Endometrium (tissue), 2 donors: ENCODE measurements at regions not wholly inside any gene's neighbourhood (a gene's known extent, or its start where the extent isn't known, plus 50 kb on each side); places are given as distances from the start of the nearest gene placed in this dataset.
A peak's percentile ranks its signal among the peaks of the same experiment; 100 is the strongest.
"Not testable (repeated sequence)": the region's sequence is repeated elsewhere in the genome, so short reads cannot be mapped to it uniquely, and the experiment has no call there.

Experiments used
- FAIRE-seq: peaks from 2 replicates; lab custom pipeline; 2012; peaks lifted over from hg19 to GRCh38; lab: Jason Lieb, UNC
- donor health status: control.
- donor health status: control.

GRCh38 chr6:153984811-153985210, 54.2 kb upstream of the OPRM1 start:
- FAIRE-seq = no peak

- no peak for FAIRE-seq
Observed at GRCh38 chr6:153980171-153980570, 58.9 kb upstream of the OPRM1 start.

- not testable (repeated sequence) for FAIRE-seq
Observed at GRCh38 chr6:153978911-153979548, 60.0 kb upstream of the OPRM1 start.

GRCh38 chr6:153976921-153977693, 61.9 kb upstream of the OPRM1 start:
- FAIRE-seq = no peak

DNA sequence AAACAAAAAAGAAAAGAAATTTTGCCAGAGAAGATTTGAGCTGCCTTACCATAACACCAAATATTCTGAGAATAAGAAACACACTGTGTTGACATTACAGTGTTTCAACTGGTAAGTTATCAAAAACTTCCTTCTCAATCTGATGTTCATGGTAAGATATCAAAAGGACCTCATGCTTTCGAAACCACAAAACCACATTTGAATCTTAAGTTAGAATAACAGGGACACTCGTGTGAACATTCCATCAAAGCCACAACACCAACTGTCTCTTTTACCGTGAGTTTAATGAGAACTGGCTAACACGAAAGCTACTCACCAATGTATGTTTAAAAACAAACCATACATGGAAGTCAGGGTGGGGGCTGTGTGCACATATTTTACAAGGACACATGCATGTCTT, 73.0 kb upstream of the OPRM1 start:
- FAIRE-seq = no peak

DNA sequence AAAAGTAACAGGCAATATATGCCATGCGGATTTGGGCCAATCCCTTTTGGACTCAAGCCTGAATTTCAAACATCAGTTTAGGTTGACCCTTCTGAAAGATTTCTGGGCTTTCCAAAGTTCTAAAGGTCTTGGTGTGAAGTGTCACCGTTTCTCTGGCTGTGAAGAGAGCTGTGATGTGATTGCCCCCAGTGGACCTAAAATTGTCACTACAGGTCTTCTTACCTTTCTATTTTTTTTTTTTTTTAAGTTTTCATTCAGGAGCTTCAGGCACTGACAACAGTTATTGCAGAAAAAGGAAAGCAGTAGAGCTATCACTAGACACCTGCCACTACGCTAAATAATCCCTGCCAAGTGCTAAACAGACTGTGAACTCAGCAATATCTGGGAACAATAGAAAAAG, 75.7 kb upstream of the OPRM1 start:
- FAIRE-seq = no peak

- FAIRE-seq = no peak
Observed at GRCh38 chr6:153962555-153962954, 76.5 kb upstream of the OPRM1 start.

DNA sequence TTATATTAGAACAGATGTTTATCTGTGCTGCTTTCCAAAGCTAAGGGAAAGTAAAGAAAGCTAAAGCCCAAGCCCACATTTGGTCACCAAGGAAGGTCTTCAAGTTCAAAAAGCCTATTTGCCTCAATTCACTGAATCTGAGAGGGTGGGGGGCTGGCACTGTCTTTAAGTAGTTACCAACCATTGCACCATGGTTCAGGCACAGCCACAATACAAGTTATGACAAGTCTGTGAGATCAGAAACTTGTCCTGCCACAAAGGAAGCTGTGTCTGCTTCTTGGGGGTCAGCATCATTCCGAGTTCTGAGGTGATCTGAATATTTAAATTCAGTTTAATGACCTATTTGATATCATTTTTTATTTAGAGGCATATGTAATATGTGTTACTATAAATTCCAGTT, 78.3 kb upstream of the OPRM1 start:
- FAIRE-seq = no peak

- peak; percentile 100 for FAIRE-seq
Observed at GRCh38 chr6:153960281-153960680, 78.8 kb upstream of the OPRM1 start.

DNA sequence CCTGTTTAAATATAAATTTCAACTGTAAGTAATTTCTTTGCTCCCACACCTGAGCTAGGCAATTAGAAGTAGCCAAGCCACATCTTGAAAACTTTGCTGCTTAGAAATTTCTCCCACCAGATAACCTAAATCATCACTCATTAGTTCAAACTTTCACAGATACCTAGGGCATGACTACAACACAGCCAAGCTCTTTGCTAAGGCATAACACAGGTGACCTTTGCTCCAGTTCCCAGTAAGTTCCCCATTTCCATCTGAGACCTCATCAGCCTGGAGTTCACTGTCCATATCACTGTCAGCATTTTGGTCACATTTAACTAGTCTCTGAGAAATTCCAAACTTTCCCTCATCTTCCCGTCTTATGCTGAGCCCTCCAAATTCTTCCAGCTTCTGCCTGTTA, 79.8 kb upstream of the OPRM1 start:
- FAIRE-seq = no peak

DNA sequence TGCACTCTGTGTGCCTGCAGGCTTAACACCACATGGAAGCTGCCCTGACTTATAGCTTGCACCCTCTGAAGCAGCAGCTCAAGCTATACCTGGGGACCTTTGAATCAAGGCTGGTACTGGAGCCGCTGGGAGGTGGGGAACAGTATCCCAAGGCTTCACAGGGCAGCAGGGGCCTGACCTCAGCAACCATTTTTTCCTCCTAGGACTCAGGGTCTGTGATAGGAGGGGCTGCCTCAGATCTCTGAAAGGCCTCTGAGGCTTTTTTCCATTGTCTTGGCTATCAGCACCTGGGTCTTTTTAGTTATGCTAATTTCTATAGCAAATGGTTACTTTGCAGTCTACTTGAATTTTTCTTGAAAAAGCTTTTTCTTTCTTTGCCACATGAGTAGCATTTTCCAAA, 80.2 kb upstream of the OPRM1 start:
- no peak for FAIRE-seq

DNA sequence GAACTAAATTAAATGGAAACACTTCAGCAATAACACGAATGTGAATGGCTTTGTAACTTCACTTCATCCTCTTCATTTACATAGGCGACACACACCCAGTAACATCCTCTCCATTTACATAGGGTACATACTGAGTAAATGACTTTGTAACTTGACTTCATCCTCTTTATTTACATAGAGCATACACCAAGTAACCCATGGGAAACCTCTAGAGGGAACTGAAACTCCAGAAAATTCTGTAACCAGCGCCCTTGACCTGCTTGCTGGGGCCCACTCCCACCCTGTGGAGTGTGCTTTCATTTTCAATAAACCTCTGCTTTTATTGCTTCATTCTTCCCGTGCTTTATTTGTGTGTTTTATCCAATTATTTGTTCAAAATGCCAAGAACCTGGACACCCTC, 81.6 kb upstream of the OPRM1 start:
- no peak for FAIRE-seq

GRCh38 chr6:153956808-153957207, 82.2 kb upstream of the OPRM1 start:
- no peak for FAIRE-seq

- no peak for FAIRE-seq
Observed at GRCh38 chr6:153949616-153950015, 89.4 kb upstream of the OPRM1 start.

DNA sequence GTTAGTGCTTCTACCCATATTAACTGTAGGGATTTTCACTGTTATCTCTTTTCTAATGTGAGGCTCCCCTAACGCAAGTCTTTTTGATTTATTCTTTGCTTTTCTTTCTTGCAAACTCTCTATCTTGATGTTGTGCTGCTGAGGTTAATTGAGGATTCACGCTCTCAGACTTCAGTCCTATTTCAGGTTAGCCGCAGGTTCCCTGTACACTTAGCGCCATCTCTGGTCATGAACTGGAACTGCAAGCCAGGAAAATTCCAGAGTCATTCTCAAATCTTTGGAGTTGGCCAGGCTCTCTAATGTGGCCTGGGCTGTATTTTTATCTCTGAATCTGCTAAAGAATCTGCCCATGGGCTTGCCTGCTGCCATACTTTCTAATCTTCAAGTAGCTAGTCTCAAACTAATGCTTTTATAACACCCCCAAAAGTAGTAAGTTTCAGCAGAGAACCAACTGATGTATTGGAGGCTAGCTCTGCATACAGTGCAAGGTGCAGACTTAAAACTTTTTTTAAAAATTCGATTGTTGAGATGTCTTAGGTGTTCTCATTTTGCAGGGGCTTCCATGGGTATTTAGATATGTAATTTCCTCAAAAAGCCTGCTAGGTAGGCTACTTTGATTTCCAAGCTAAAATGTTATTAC, 91.1 kb upstream of the OPRM1 start:
- no peak for FAIRE-seq

DNA sequence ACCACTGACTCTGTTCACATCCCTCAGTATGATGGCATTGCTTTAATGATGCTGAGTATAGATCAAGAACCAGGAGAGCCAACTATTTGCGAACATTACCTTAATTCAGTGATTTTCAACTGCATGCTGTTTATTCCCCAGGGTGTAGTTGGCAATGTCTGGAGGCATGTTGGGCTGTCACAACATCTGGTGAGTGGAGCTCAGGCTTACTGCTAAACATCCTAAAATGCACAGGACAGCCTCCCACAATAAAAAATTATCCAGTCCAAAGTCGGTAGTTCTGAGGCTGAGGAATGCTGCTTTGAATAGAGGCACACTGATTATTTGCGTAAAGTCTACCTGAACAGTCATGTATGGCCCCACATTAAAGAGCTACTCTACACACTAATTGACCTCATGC, 94.8 kb upstream of the OPRM1 start:
- FAIRE-seq = no peak

- FAIRE-seq = no peak
Observed at GRCh38 chr6:153942361-153942760, 96.7 kb upstream of the OPRM1 start.

DNA sequence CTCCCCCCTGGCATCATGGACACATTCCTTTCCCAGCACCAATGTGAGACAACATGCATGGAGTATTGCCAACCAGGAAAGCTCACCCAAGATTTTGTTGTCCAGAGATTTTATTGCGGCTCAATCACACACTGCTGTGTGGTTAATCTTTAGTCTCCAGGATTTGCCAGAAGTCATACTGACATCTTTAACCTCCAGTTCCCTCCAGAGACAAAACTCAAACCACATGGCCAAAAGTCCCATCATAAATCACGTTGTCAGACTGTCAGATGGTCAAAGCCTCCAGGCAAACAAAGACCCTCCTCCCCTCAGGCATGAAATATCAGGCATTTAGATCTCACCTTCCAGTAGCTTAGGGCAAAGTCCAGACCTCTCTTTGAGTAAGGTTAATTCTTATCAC, 97.3 kb upstream of the OPRM1 start:
- FAIRE-seq = no peak

DNA sequence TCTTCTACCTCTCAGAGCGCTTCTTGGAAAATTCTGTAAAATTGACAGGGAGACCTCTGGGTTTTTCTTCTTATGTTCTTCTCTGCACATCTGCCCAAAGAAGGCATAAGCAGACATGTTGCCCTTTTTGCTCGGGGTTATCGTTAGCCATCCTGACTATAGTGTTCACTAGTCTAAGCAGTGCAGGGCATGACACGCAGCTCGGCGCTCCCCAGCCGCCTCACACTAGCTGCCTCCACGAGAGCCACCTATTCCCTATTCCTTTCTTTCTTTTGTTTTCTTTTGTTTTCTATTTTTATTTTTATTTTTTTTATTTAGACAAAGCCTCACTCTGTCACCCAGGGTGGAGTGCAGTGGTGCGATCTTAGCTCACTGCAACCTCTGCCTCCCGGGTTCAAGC, 100.2 kb upstream of the OPRM1 start:
- no peak for FAIRE-seq

DNA sequence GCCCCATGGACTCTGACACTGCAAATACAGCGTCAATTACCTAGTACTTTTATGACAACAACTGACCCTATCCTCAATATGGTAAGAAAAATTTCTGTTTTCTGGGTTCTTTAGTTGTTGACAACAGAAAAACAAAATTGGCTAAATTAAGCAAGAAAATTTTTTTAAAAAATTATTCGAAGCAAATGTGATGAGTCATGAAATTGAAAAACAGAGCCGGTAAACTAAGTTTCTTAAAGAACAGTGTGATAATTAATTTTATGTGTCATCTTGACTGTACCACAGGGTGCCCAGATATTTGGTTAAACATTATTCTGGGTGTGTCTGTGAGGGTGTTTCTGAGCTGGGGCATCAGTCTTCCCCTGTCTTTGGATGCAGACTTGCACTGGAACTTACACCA, 107.6 kb upstream of the OPRM1 start:
- no peak for FAIRE-seq

DNA sequence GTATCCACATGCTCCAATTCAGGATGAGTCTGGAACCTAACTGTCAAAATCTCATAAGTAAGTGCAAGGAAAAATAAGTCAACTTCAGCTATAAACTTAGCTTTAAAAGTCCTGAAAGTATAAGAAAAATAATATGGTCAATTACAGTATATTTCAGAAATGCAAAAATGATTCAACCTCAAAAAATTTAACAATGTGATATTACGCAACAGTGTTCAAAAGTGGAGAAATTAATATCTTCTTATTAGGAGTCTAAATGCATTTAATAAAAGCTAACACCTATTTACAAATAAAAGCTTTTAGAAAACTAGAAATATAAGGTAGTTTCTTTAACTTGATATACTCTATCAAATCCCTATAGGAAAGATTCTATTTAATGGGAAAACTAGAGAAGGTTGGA, 111.2 kb upstream of the OPRM1 start:
- FAIRE-seq = no peak

DNA sequence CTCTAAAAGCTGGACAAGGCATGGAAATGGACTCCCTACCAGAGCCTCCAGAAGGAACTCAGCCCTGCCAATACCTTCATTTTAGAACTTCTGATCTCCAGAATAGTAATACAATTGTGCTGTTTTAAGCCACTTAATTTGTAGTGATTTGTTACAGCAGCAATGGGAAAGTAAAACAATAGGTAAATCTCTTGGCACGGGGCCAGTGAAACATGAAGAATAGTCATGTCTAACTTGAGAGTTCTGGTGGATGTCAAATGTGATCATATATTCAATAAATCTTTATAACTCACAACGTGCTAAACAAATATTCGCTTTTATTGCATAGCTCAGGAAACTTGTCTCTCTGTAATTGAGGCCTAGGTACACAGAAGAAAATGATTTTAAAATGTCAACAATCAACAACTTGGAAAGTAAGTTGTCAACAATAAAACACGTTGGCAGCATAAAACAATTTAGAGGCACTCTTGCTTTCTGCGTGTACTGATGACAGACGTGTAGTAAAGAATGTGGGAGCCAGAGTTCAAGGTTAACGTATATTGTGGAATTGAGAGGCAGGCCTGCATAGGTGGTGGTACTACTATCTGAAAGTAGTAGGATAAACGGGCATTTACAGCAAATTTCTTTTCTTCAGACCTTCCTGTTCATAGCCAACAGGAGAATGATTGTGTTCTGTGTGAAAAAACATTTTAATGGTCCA, 140.5 kb upstream of the OPRM1 start:
- FAIRE-seq = no peak

DNA sequence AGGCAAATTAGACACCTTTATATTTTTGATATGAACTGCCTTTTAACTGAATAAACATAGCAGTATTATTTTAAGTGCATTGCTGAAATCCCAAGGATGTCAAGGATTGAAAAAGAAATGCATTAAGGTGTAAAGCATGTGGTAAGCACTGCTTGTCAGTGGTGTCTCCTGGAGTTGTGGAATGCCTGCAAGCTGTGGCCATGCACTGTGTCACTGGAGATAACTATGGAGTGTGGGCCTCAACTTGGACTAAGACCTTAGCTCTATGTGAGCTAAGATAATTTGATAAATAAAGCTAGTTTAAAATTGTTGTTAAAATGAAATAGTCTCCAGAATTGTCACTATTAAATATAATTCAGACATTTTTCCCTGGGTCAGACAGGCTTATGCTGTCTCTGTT, 156.6 kb upstream of the OPRM1 start:
- no peak for FAIRE-seq
